ENCODE measurements at regions not wholly inside any gene's neighbourhood (a gene's known extent, or its start where the extent isn't known, plus 50 kb on each side); places are given as distances from the start of the nearest gene placed in this dataset.
A peak's percentile ranks its signal among the peaks of the same experiment; 100 is the strongest.
"Not testable (repeated sequence)": the region's sequence is repeated elsewhere in the genome, so short reads cannot be mapped to it uniquely, and the experiment has no call there.

- no peak for DNase-seq
Measured at GRCh38 chr14:104472073-104472472, 107.5 kb upstream of the C14orf180 start.

- no peak for DNase-seq
Measured at GRCh38 chr14:104472536-104473243, 106.9 kb upstream of the C14orf180 start.

DNA sequence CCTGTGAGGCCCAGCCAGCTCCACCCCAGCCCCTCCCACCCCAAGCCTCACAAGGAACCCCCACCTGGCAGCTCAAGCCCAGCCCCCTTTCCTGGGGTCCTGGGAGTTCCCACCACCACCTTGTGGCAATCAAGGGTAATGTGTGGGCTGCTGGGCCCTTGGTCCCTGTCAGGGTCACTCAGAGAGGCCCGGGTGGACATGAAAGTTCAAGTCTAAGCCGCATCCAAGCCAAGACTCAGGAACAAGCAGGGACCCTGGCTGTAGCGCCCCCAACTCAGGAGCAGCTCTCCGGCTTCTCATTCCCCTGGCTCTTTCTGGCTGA, 106.4 kb upstream of the C14orf180 start:
- no peak for DNase-seq

DNA sequence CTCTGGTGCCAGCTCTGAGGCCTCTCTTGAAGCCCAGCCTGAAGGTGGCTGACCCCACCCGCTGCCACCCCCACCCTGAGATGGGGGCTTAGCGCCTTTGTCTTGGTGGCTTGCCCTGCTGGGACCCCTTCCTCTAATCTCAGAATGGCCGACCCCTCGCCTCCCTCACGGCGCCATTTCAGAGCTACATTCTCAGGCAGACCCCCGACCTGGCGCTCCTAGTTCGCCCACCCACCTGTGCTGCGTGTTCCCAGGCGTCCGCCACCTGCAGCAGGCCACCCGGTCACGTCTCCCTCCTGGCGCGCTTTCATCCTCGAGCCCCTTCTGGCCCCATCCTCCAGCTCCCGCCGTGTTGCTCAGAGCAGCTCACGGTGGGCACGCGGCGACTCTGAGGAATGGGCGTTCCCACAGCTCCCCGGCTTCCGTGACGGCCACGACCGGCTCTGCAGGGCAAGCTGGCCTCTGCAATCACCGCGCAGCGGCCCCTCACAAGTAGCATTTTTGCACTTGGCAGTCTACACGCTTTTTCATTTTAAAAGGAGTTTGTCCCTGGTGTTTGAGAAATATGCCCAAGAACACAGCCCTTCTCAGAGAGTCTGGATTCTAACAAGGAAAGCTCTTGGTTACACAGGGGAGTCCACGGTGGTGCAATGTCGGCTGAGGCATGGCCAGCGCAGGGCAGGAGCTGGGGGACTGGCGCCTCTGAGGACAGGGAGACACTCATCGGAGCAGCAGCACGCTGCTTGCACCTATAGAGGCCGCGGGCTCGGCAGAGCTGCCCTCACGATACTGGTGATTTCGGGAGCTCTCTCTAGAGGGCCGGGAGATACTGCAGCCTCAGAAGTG, 105.7 kb upstream of the C14orf180 start:
- no peak for DNase-seq

GRCh38 chr14:104474495-104475213, 104.9 kb upstream of the C14orf180 start:
- no peak for DNase-seq

GRCh38 chr14:104475256-104475655, 104.3 kb upstream of the C14orf180 start:
- DNase-seq: no peak

- no peak for DNase-seq
Measured at GRCh38 chr14:104475802-104476201, 103.8 kb upstream of the C14orf180 start.

DNA sequence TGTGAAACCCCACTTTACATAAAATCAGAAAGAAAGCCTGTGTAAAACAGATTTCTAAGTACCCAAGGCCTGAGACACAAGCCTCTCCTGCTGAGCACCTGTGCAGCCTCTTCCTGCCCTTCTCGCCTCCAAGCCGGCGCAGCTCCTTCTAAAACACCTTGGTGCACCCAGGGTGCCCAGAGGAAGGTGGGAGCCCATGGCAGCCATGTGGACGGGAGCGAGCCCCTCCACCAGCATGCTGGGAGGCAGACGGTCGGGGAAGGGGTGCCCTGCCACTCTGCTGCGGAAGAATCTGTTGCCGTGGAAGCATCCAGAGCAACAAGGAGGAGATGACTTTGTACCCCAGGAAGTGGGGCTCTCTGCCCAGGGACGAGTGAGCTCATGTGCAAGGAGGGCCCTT, 103.1 kb upstream of the C14orf180 start:
- no peak for DNase-seq

GRCh38 chr14:104477117-104477623, 102.4 kb upstream of the C14orf180 start:
- DNase-seq: no peak

GRCh38 chr14:104477666-104478380, 101.7 kb upstream of the C14orf180 start:
- DNase-seq: no peak

DNA sequence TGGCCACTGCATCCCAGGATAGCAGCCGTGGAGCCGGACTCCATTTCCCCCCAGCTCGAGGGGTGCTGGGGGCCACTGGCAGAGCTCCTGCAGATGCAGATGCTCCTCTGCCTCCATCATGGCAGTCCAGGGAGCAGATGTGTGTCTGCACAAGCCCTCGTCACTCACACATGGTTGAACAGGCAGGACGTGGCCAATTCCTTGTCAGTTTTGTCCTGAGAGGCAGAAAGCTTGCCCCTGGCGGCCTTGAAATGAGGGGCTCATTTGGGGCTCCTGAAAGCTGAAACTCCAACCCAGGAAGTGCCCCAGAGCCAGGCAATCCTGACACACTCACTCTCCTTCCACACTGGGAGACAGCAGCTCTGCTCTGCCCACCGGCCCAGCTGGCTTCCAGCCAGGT, 100.9 kb upstream of the C14orf180 start:
- DNase-seq: peak; percentile 48

- DNase-seq: no peak
Measured at GRCh38 chr14:104479901-104480300, 99.7 kb upstream of the C14orf180 start.

DNA sequence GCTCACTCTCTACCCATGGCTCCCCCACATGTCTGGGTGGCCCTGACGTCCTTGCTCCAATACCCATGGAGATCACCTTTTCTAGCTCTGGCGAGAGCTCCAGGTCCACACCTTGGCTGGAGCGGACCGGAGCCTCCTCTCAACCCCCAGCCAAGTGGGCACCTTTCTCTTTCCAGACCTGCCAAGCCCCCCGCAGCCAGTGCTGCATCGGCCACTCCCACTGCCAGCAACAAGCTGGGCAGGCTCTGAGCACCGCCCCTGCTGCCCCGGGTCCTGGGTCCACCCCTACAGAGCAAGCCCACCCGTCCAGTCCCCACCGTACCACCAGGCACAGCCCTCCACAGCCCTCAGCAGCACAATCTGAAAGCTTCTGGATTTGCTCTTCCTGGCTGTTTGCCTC, 98.2 kb upstream of the C14orf180 start:
- no peak for DNase-seq

DNA sequence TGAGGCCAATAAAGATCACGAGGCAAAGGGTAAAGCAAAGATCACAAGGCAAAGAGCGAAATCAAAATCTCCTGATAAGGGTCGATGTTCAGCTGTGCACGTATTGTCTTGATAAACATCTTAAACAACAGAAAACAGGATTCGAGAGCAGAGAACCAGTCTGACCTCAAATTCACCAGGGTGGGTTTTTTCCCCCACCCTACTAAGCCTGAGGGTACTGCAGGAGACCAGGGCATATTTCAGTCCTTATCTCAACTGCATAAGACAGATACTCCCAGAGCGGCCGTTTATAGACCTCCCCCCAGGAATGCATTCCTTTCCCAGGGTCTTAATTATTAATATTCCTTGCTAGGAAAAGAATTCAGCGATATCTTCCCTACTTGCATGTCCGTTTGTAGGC, 97.5 kb upstream of the C14orf180 start:
- not testable (repeated sequence) for DNase-seq

DNA sequence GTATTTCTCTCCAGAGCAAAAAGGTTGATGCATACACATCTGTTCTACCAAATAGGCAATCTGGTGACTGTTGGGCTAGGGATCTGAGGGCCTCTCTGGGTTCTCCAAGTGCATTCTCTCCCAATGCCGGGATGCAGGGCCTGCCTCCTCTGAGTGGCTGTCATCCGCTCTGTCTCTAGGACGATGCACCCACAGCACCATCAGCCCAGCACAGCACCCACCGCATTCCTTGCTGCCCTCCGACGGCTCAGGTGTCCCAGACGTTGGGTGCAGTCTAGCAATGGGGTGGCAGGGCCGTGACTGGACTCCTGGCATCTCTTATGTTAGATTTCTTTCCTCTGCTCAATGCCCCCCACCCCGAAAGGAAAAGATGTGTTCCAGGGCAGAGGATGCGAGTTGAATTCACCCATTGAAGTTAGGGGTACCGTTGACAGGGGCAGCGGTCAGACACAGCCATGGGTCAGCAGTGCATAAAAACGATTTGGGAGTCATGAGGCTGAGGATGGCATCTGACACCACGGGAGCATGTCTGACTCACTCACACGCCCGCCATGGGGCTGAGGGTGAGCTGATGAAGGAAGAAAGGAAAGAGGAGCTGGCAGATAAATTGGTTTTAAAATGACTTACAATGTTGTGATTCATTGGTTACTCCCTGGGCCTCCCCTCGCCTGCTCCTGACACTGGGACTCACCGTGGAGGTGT, 93.2 kb upstream of the C14orf180 start:
- DNase-seq: no peak

GRCh38 chr14:104494483-104494882, 85.1 kb upstream of the C14orf180 start:
- DNase-seq: no peak

- no peak for DNase-seq
Measured at GRCh38 chr14:104496095-104496494, 83.5 kb upstream of the C14orf180 start.

DNA sequence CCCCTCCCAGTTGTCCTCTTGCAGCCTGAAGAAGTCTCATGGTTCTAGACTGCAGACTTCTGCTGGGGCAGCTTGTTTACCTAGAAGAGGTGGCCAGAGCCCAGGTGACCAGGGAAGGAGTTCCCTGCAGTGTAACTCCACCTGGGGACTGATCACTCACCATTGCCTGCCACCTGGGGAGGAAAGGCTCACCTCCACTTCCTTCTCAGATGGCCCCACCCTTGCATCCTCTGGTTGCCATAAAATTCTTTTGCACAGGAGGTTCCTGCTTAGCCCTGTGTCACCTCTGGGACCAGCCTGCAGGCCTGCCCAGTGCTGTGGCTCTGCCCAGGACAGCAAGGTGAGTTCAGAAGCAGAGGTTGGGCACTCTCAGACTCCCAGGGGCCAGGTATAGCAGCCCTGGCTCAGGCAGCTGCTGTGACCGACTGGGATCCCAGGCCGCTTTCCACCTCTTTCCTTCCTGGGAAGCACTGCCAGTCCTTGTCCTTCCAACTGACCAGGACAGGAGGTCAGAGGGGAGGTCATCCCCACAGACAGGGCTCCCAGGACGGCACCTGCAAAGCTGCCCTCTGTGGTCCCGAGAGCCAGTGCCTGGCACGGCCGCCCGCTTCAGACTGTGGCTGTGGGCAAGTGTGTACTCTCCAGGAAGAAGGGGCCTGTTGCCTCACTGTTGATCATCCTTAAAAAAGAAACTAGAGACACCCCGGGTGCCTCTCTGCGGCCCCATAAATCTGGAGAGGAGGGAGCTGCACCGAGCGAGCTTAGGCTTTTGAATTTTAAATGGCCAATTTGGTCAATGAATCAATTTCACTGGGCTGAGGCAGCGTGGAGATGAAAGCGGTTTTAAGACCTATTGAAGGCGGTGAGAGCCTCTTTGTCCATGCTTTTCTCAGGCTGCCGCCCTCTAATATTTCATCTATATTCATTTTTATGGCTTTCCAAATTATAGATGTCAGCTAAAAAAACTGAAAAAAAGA, 79.5 kb upstream of the C14orf180 start:
- DNase-seq: no peak

- no peak for DNase-seq
Measured at GRCh38 chr14:104502060-104502459, 77.5 kb upstream of the C14orf180 start.

- DNase-seq: no peak
Measured at GRCh38 chr14:104503691-104504090, 75.9 kb upstream of the C14orf180 start.

- no peak for DNase-seq
Measured at GRCh38 chr14:104504172-104504735, 75.3 kb upstream of the C14orf180 start.

Measured in NCI-H2171 treated with DMSO at 0.1 percent for 48 hours (cell line).